SK-N-SH treated with all-trans-retinoic acid at 6 μM for 48 hours (cell line): ENCODE measurements at regions not wholly inside any gene's neighbourhood (a gene's known extent, or its start where the extent isn't known, plus 50 kb on each side); places are given as distances from the start of the nearest gene placed in this dataset.

ENCODE experiments used
- ATAC-seq: fragments of 200-7000 bp; cut with Tn5 transposase; 3 replicates; pipeline ENCODE4 v1.9.1; 2020; ENCODE audit warnings: mild to moderate bottlenecking, moderate library complexity
- ARNTL ChIP-seq: fragments of 450-650 bp; formaldehyde crosslinking; IDR thresholded peaks from 2 replicates; pipeline ENCODE4 v1.5.0; 2020; ENCODE audit warnings: low read depth, mild to moderate bottlenecking, moderate library complexity, borderline replicate concordance
- BACH2 ChIP-seq: fragments of 250-450 bp; sonication (Bioruptor Pico); IDR thresholded peaks from 2 replicates; pipeline ENCODE4 v1.9.0; 2021; ENCODE audit warnings: mild to moderate bottlenecking, borderline replicate concordance
- CREB5 ChIP-seq: fragments of 250-450 bp; sonication (Bioruptor Pico); IDR thresholded peaks from 2 replicates; pipeline ENCODE4 v1.5.1; 2020; ENCODE audit warnings: low read depth, mild to moderate bottlenecking, moderate library complexity
- CSDC2 ChIP-seq: fragments of 250-450 bp; sonication (Bioruptor Pico); IDR thresholded peaks from 2 replicates; pipeline ENCODE4 v1.5.0; 2020; ENCODE audit warnings: mild to moderate bottlenecking, moderate library complexity
- CSRNP3 ChIP-seq: fragments of 250-450 bp; sonication (Bioruptor Pico); IDR thresholded peaks from 2 replicates; pipeline ENCODE4 v1.5.1; 2021; ENCODE audit warnings: mild to moderate bottlenecking, moderate library complexity
- ESRRG ChIP-seq: fragments of 250-450 bp; sonication (Bioruptor Pico); IDR thresholded peaks from 2 replicates; pipeline ENCODE4 v1.6.1; 2021; ENCODE audit warnings: mild to moderate bottlenecking
- GLIS3 ChIP-seq: fragments of 250-450 bp; sonication (Bioruptor Pico); IDR thresholded peaks from 2 replicates; pipeline ENCODE4 v1.5.0; 2020; ENCODE audit warnings: mild to moderate bottlenecking, moderate library complexity
- ISL1 ChIP-seq: fragments of 250-450 bp; sonication (Bioruptor Pico); IDR thresholded peaks from 2 replicates; pipeline ENCODE4 v2.1.2; 2022; ENCODE audit warnings: mild to moderate bottlenecking, moderate library complexity
- OSR1 ChIP-seq: fragments of 250-450 bp; sonication (Bioruptor Pico); IDR thresholded peaks from 2 replicates; pipeline ENCODE4 v1.8.0; 2022; ENCODE audit warnings: moderate library complexity, mild to moderate bottlenecking, inconsistent platforms
- PATZ1 ChIP-seq: fragments of 250-450 bp; sonication (Bioruptor Pico); IDR thresholded peaks from 2 replicates; pipeline ENCODE4 v1.8.0; 2020; ENCODE audit warnings: mild to moderate bottlenecking, moderate library complexity, borderline replicate concordance
- POU6F1 ChIP-seq: fragments of 250-450 bp; sonication (Bioruptor Pico); IDR thresholded peaks from 2 replicates; pipeline ENCODE4 v1.8.0; 2021; ENCODE audit warnings: low read depth, mild to moderate bottlenecking, moderate library complexity, borderline replicate concordance
- PPARA ChIP-seq: fragments of 250-450 bp; sonication (Bioruptor Pico); IDR thresholded peaks from 2 replicates; pipeline ENCODE4 v1.5.0; 2020; ENCODE audit warnings: mild to moderate bottlenecking, borderline replicate concordance
- RARB ChIP-seq: fragments of 250-450 bp; sonication (Bioruptor Pico); IDR thresholded peaks from 2 replicates; pipeline ENCODE4 v1.8.0; 2021; ENCODE audit warnings: mild to moderate bottlenecking, moderate library complexity
- SNAI2 ChIP-seq: fragments of 250-450 bp; sonication (Bioruptor Pico); IDR thresholded peaks from 2 replicates; pipeline ENCODE4 v1.5.0; 2020; ENCODE audit warnings: mild to moderate bottlenecking, moderate library complexity
- TCF4 ChIP-seq: fragments of 250-450 bp; sonication (Bioruptor Pico); IDR thresholded peaks from 2 replicates; pipeline ENCODE4 v1.8.0; 2021; ENCODE audit warnings: mild to moderate bottlenecking, moderate library complexity, borderline replicate concordance
- TOX ChIP-seq: fragments of 250-450 bp; sonication (Bioruptor Pico); IDR thresholded peaks from 2 replicates; pipeline ENCODE4 v1.8.0; 2021; ENCODE audit warnings: mild to moderate bottlenecking, moderate library complexity, borderline replicate concordance
- ZC3H10 ChIP-seq: fragments of 250-450 bp; sonication (Bioruptor Pico); IDR thresholded peaks from 2 replicates; pipeline ENCODE4 v1.5.1; 2021; ENCODE audit warnings: mild to moderate bottlenecking, moderate library complexity
- ZFP3 ChIP-seq: fragments of 250-450 bp; sonication (Bioruptor Pico); IDR thresholded peaks from 2 replicates; pipeline ENCODE4 v1.5.0; 2020; ENCODE audit warnings: mild to moderate bottlenecking, moderate library complexity
- ZFP30 ChIP-seq: fragments of 450-650 bp; formaldehyde crosslinking; IDR thresholded peaks from 2 replicates; pipeline ENCODE4 v1.5.0; 2022; ENCODE audit warnings: mild to moderate bottlenecking, moderate library complexity
- ZNF565 ChIP-seq: fragments of 450-650 bp; formaldehyde crosslinking; conservative IDR thresholded peaks from 2 replicates; pipeline ENCODE4 v1.5.0; 2020; ENCODE audit warnings: low read depth, mild to moderate bottlenecking, moderate library complexity
- ZNF70 ChIP-seq: fragments of 450-650 bp; formaldehyde crosslinking; IDR thresholded peaks from 2 replicates; pipeline ENCODE4 v1.5.0; 2020; ENCODE audit warnings: mild to moderate bottlenecking, moderate library complexity
- ZNF8 ChIP-seq: fragments of 450-650 bp; formaldehyde crosslinking; IDR thresholded peaks from 2 replicates; pipeline ENCODE4 v1.5.0; 2020; ENCODE audit warnings: mild to moderate bottlenecking, moderate library complexity

GRCh38 chr9:19665146-19665863 lies 123.5 kb downstream of the SLC24A2 start:
- ATAC-seq: no peak
- TF ChIP-seq PATZ1 (CRISPR knock-in tag) (no peak), POU6F1 (no peak), CREB5 (CRISPR knock-in tag) (no peak), CSRNP3 (no peak), ISL1 (CRISPR knock-in tag) (no peak), ESRRG (no peak), TCF4 (no peak), ZC3H10 (no peak), ZNF565 (CRISPR knock-in tag) (no peak), ZFP30 (no peak), TOX (CRISPR knock-in tag) (no peak), RARB (no peak), SNAI2 (CRISPR knock-in tag) (no peak), ZFP3 (CRISPR knock-in tag) (no peak), ARNTL (CRISPR knock-in tag) (no peak), OSR1 (CRISPR knock-in tag) (no peak)

- no peak for ATAC-seq
- no peak for TF ChIP-seq OSR1 (CRISPR knock-in tag)
- no peak for TF ChIP-seq ZNF70 (CRISPR knock-in tag)
These were observed 125.3 kb downstream of the SLC24A2 start for GRCh38 chr9:19663570-19663969.

GRCh38 chr9:19662213-19662612 lies 126.6 kb downstream of the SLC24A2 start:
- no peak for TF ChIP-seq POU6F1
- TF ChIP-seq BACH2 (CRISPR knock-in tag): no peak
- TF ChIP-seq ZNF8 (CRISPR knock-in tag): no peak
- TF ChIP-seq ZC3H10: no peak
- no peak for TF ChIP-seq GLIS3 (CRISPR knock-in tag)
- no peak for TF ChIP-seq OSR1 (CRISPR knock-in tag)
- TF ChIP-seq ESRRG: no peak
- no peak for TF ChIP-seq PATZ1 (CRISPR knock-in tag)
- no peak for TF ChIP-seq ZNF70 (CRISPR knock-in tag)
- no peak for TF ChIP-seq TOX (CRISPR knock-in tag)
- TF ChIP-seq TCF4: no peak
- no peak for TF ChIP-seq CSDC2
- no peak for TF ChIP-seq SNAI2 (CRISPR knock-in tag)
- TF ChIP-seq RARB: no peak
- TF ChIP-seq ISL1 (CRISPR knock-in tag): no peak
- no peak for TF ChIP-seq CREB5 (CRISPR knock-in tag)
- no peak for TF ChIP-seq ARNTL (CRISPR knock-in tag)
- TF ChIP-seq CSRNP3: no peak
- no peak for TF ChIP-seq ZFP30
- no peak for TF ChIP-seq PPARA (CRISPR knock-in tag)

More at GRCh38 chr9:19662213-19662612, 126.6 kb downstream of the SLC24A2 start:
- ATAC-seq: no peak
